Astrocyte (in vitro differentiated cells and primary cell): ENCODE measurements at regions not wholly inside any gene's neighbourhood (a gene's known extent, or its start where the extent isn't known, plus 50 kb on each side); places are given as distances from the start of the nearest gene placed in this dataset.

ENCODE experiments used
- CTCF ChIP-seq: IDR thresholded peaks from 2 replicates; pipeline ENCODE4 v1.5.1; 2011; ENCODE audit warnings: low read depth, mild to moderate bottlenecking, inconsistent platforms, low read length, moderate library complexity; ENCODE audit not compliant: insufficient read depth
- EZH2 ChIP-seq: IDR thresholded peaks from 2 replicates; pipeline ENCODE4 v1.6.1; 2012; ENCODE audit warnings: mild to moderate bottlenecking, low read length, inconsistent platforms; ENCODE audit not compliant: insufficient read depth

- TF ChIP-seq EZH2 (no peak), CTCF (no peak)
Observed at GRCh38 chr20:51864967-51865366, 62.6 kb upstream of the SALL4 start.
